Ishikawa (cell line): ENCODE measurements at regions not wholly inside any gene's neighbourhood (a gene's known extent, or its start where the extent isn't known, plus 50 kb on each side); places are given as distances from the start of the nearest gene placed in this dataset.

Source experiments
- CEBPB ChIP-seq: IDR thresholded peaks from 2 replicates; pipeline ENCODE4 v1.6.1; 2012
- EGR1 ChIP-seq: IDR thresholded peaks from 2 replicates; pipeline ENCODE4 v1.6.1; 2012
- FOXM1 ChIP-seq: IDR thresholded peaks from 2 replicates; pipeline ENCODE4 v1.6.1; 2012; ENCODE audit warnings: low read depth, borderline replicate concordance
- RAD21 ChIP-seq: IDR thresholded peaks from 2 replicates; pipeline ENCODE4 v1.6.1; 2012; ENCODE audit warnings: low read depth
- TAF1 ChIP-seq: IDR thresholded peaks from 2 replicates; pipeline ENCODE4 v1.6.1; 2012; ENCODE audit warnings: low read depth, mild to moderate bottlenecking
- TEAD4 ChIP-seq: IDR thresholded peaks from 2 replicates; pipeline ENCODE4 v1.6.1; 2012
- YY1 ChIP-seq: IDR thresholded peaks from 2 replicates; pipeline ENCODE4 v1.6.1; 2012; ENCODE audit warnings: low read depth

DNA sequence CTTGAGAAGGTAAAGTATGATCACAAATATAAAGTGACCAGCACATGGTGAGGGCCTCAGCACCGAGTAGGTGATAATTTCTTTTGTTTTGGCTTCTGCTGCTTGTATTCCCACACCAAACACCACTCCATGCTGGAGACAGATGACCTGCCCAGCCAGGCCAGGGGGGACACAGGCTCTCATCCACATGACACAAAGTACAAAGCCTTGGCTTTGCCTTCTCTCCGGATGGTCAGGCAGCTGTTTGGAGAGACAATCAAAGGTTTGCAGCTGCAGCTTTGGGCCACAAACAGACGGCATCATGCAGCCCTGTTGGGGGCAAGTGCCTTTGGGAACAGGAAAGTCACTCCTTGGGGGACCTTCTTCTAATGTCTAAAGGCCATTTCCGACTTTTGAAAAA, 226.2 kb upstream of the KLF4 start:
- TF ChIP-seq TAF1, result no peak
- TF ChIP-seq RAD21, result no peak
- no peak for TF ChIP-seq FOXM1
- TF ChIP-seq YY1, result no peak
- TF ChIP-seq CEBPB, result no peak
- TF ChIP-seq TEAD4, result no peak
- no peak for TF ChIP-seq EGR1
